IMR-90 (cell line): ENCODE measurements at regions not wholly inside any gene's neighbourhood (a gene's known extent, or its start where the extent isn't known, plus 50 kb on each side); places are given as distances from the start of the nearest gene placed in this dataset.

Experiments
- ATAC-seq: fragments of 200-7000 bp; cut with Tn5 transposase; 2 replicates; pipeline ENCODE4 v1.9.1; 2020; ENCODE audit warnings: low read depth, mild to moderate bottlenecking, moderate library complexity
- BruUV-seq: library from RNA; stranded (reverse); fragments of 400-500 nt; replicated peaks from 2 replicates; lab custom pipeline; 2021; lab: Mats Ljungman, UMichigan
- CTCF ChIA-PET: fragments of 300-600 bp; formaldehyde crosslinking; extraction: SDS; loops from one replicate; lab custom pipeline; 2021; ENCODE audit warnings: antibody characterized with exemption; lab: Yijun Ruan, JAX
- POLR2A ChIA-PET: fragments of 300-600 bp; sonication (Branson Sonifier 250); formaldehyde crosslinking; loops from one replicate; lab custom pipeline; 2022; ENCODE audit warnings: antibody characterized with exemption; ENCODE audit not compliant: unreplicated experiment; lab: Charles Lee
- DNase-seq: peaks from one replicate; pipeline ENCODE4 v3.0.0; 2013
- H2AFZ ChIP-seq: replicated peaks from 2 replicates; pipeline ENCODE3; 2013; ENCODE audit warnings: low read length, mild to moderate bottlenecking; ENCODE audit not compliant: poor library complexity
- H2AK5ac ChIP-seq: 2 replicates; pipeline ENCODE4 v1.6.1; 2013; ENCODE audit warnings: low read depth, low read length, inconsistent platforms
- H2AK9ac ChIP-seq: replicated peaks from 2 replicates; pipeline ENCODE3; 2013; ENCODE audit warnings: mild to moderate bottlenecking, low read depth, low read length, moderate library complexity; ENCODE audit not compliant: poor library complexity
- H2BK120ac ChIP-seq: 2 replicates; pipeline ENCODE4 v1.6.1; 2013; ENCODE audit warnings: low read depth, low read length, inconsistent platforms
- H2BK15ac ChIP-seq: 3 replicates; pipeline ENCODE4 v1.6.1; 2013; ENCODE audit warnings: low read depth, low read length, inconsistent platforms
- H2BK20ac ChIP-seq: 2 replicates; pipeline ENCODE4 v1.6.1; 2013; ENCODE audit warnings: low read depth, mild to moderate bottlenecking, inconsistent platforms, low read length, moderate library complexity
- H2BK5ac ChIP-seq: 2 replicates; pipeline ENCODE4 v1.6.1; 2013; ENCODE audit warnings: mild to moderate bottlenecking, low read depth, low read length, inconsistent platforms; ENCODE audit not compliant: poor library complexity, severe bottlenecking
- H3K14ac ChIP-seq: replicated peaks from 2 replicates; pipeline ENCODE4 v1.6.1; 2013; ENCODE audit warnings: low read depth, low read length, inconsistent platforms
- H3K18ac ChIP-seq: 2 replicates; pipeline ENCODE4 v1.6.1; 2013; ENCODE audit warnings: low read depth, low read length, control low read depth
- H3K23ac ChIP-seq: 2 replicates; pipeline ENCODE4 v1.6.1; 2013; ENCODE audit warnings: low read depth, low read length, inconsistent platforms
- H3K27ac ChIP-seq: 2 replicates; pipeline ENCODE4 v1.5.1; 2013; ENCODE audit warnings: mild to moderate bottlenecking, control low read depth, low read length; ENCODE audit not compliant: insufficient read depth
- H3K27me3 ChIP-seq: 2 replicates; pipeline ENCODE4 v1.6.1; 2013; ENCODE audit warnings: low read length; ENCODE audit not compliant: control insufficient read depth, insufficient read depth
- H3K36me3 ChIP-seq: 2 replicates; pipeline ENCODE4 v1.6.1; 2013; ENCODE audit warnings: low read length, mixed read lengths; ENCODE audit not compliant: control insufficient read depth, insufficient read depth
- H3K4ac ChIP-seq: 2 replicates; pipeline ENCODE4 v1.6.1; 2013; ENCODE audit warnings: low read depth, low read length, inconsistent platforms
- H3K4me1 ChIP-seq: 2 replicates; pipeline ENCODE4 v1.6.1; 2013; ENCODE audit warnings: low read length, mixed read lengths; ENCODE audit not compliant: control insufficient read depth, insufficient read depth
- H3K4me2 ChIP-seq: 2 replicates; pipeline ENCODE4 v1.6.1; 2013; ENCODE audit warnings: low read depth, mild to moderate bottlenecking, control low read depth, low read length, moderate library complexity
- H3K4me3 ChIP-seq: 2 replicates; pipeline ENCODE4 v1.5.1; 2013; ENCODE audit warnings: low read depth, mild to moderate bottlenecking, control low read depth, low read length, moderate library complexity; ENCODE audit not compliant: insufficient read depth
- H3K56ac ChIP-seq: 2 replicates; pipeline ENCODE4 v1.6.1; 2013; ENCODE audit warnings: low read length, inconsistent platforms; ENCODE audit not compliant: insufficient read depth; ENCODE audit errors: extremely low read depth
- H3K79me1 ChIP-seq, 2 experiments: 2 replicates each; pipeline ENCODE4 v1.6.1; 2013; ENCODE audit warnings: low read length in 2 of 2, inconsistent platforms in 1 of 2, low read depth in 1 of 2
- H3K9ac ChIP-seq: 2 replicates; pipeline ENCODE4 v1.6.1; 2013; ENCODE audit warnings: low read depth, low read length, control low read depth
- H3K9me1 ChIP-seq: 2 replicates; pipeline ENCODE4 v1.6.1; 2013; ENCODE audit warnings: low read length, inconsistent platforms; ENCODE audit not compliant: insufficient read depth
- H3K9me3 ChIP-seq: 2 replicates; pipeline ENCODE4 v1.6.1; 2013; ENCODE audit warnings: low read length; ENCODE audit not compliant: control insufficient read depth, insufficient read depth
- H4K20me1 ChIP-seq: 2 replicates; pipeline ENCODE4 v1.6.1; 2013; ENCODE audit warnings: low read length, inconsistent platforms; ENCODE audit not compliant: insufficient read depth
- H4K5ac ChIP-seq: 2 replicates; pipeline ENCODE4 v1.6.1; 2013; ENCODE audit warnings: mild to moderate bottlenecking, low read depth, low read length, control low read depth
- H4K8ac ChIP-seq, 2 experiments: 2 replicates each; pipeline ENCODE4 v1.6.1; 2013; ENCODE audit warnings: low read depth in 2 of 2, low read length in 2 of 2, control low read depth in 1 of 2, inconsistent platforms in 1 of 2
- H4K91ac ChIP-seq: 2 replicates; pipeline ENCODE4 v1.6.1; 2013; ENCODE audit warnings: low read depth, low read length, inconsistent platforms; ENCODE audit not compliant: insufficient read depth
- BHLHE40 ChIP-seq: fragments of 150-350 bp; IDR thresholded peaks from 2 replicates; pipeline ENCODE4 v1.6.1; 2016; ENCODE audit warnings: mild to moderate bottlenecking, low read depth, low read length
- CEBPB ChIP-seq: IDR thresholded peaks from 2 replicates; pipeline ENCODE4 v1.6.1; 2012; ENCODE audit warnings: low read depth, low read length, improper control_type of control experiment
- CHD1 ChIP-seq: IDR thresholded peaks from 2 replicates; pipeline ENCODE4 v1.6.1; 2012; ENCODE audit warnings: low read depth, low read length, improper control_type of control experiment
- FOS ChIP-seq: fragments of 150-350 bp; IDR thresholded peaks from 2 replicates; pipeline ENCODE4 v1.6.1; 2016; ENCODE audit warnings: low read depth, low read length
- MAFK ChIP-seq: IDR thresholded peaks from 2 replicates; pipeline ENCODE4 v1.6.1; 2012; ENCODE audit warnings: low read depth, low read length, improper control_type of control experiment
- MAZ ChIP-seq: IDR thresholded peaks from 2 replicates; pipeline ENCODE4 v1.6.1; 2012; ENCODE audit warnings: low read depth, mild to moderate bottlenecking, low read length, improper control_type of control experiment, moderate library complexity, borderline replicate concordance
- MXI1 ChIP-seq: IDR thresholded peaks from 2 replicates; pipeline ENCODE4 v1.6.1; 2012; ENCODE audit warnings: low read depth, mild to moderate bottlenecking, low read length, moderate library complexity, borderline replicate concordance
- NFE2L2 ChIP-seq: fragments of 150-350 bp; IDR thresholded peaks from 2 replicates; pipeline ENCODE4 v1.6.1; 2016; ENCODE audit warnings: low read depth, mild to moderate bottlenecking, low read length
- POLR2A ChIP-seq: IDR thresholded peaks from 2 replicates; pipeline ENCODE4 v1.6.1; 2012; ENCODE audit warnings: mild to moderate bottlenecking, low read depth, low read length
- RAD21 ChIP-seq: IDR thresholded peaks from 2 replicates; pipeline ENCODE4 v1.6.1; 2012; ENCODE audit warnings: low read length, improper control_type of control experiment
- RCOR1 ChIP-seq: IDR thresholded peaks from 2 replicates; pipeline ENCODE4 v1.6.1; 2012; ENCODE audit warnings: mild to moderate bottlenecking, low read length, improper control_type of control experiment; ENCODE audit not compliant: insufficient replicate concordance
- RFX5 ChIP-seq: IDR thresholded peaks from 2 replicates; pipeline ENCODE4 v1.8.0; 2012; ENCODE audit warnings: low read depth, mild to moderate bottlenecking, low read length, moderate library complexity
- SMC3 ChIP-seq: fragments of 150-350 bp; IDR thresholded peaks from 2 replicates; pipeline ENCODE4 v1.6.1; 2016; ENCODE audit warnings: low read depth, mild to moderate bottlenecking, antibody characterized with exemption, low read length, moderate library complexity
- WGBS, 2 experiments: methylation state at CpG; one replicate each; pipeline versions ENCODE4 v1.1.5 to v1.1.7; 2013; ENCODE audit warnings: missing lambda C conversion rate in 2 of 2; ENCODE audit not compliant: insufficient read length in 1 of 2; ENCODE audit errors: extremely low coverage in 2 of 2; 5-methylcytosine and 5-hydroxymethylcytosine counted together
- dilution Hi-C: fragments of 300-500 bp; cut with HindIII; formaldehyde crosslinking; loops from one replicate; pipeline ENCODE4 v1.14.3; 2018; ENCODE audit warnings: low sequenced_read_pairs; ENCODE audit not compliant: unreplicated experiment
- in situ Hi-C: fragments of 300-500 bp; cut with MboI; formaldehyde crosslinking; loops from 3 replicates; pipeline ENCODE4 v1.14.3; 2019; ENCODE audit warnings: low sequenced_read_pairs, inconsistent platforms, mixed read lengths
- intact Hi-C: fragments of 100-400 bp; cut with micrococcal nuclease; formaldehyde crosslinking; loops from 2 replicates; pipeline ENCODE4 v1.10.0; 2022
- TF ChIP-seq, protein P1 (sequence below): fragments of 150-350 bp; IDR thresholded peaks from 2 replicates; pipeline ENCODE4 v1.6.1; 2017; ENCODE audit warnings: mild to moderate bottlenecking, antibody characterized with exemption, low read length, low read depth
- TF ChIP-seq, protein P2 (sequence below): conservative IDR thresholded peaks from 2 replicates; pipeline ENCODE4 v1.5.1; 2012; ENCODE audit warnings: mild to moderate bottlenecking, low read depth, low read length, improper control_type of control experiment
- TF ChIP-seq, protein P3 (sequence below): fragments of 150-350 bp; IDR thresholded peaks from 2 replicates; pipeline ENCODE4 v1.6.1; 2016; ENCODE audit warnings: low read depth, mild to moderate bottlenecking, low read length, moderate library complexity, borderline replicate concordance

DNA sequence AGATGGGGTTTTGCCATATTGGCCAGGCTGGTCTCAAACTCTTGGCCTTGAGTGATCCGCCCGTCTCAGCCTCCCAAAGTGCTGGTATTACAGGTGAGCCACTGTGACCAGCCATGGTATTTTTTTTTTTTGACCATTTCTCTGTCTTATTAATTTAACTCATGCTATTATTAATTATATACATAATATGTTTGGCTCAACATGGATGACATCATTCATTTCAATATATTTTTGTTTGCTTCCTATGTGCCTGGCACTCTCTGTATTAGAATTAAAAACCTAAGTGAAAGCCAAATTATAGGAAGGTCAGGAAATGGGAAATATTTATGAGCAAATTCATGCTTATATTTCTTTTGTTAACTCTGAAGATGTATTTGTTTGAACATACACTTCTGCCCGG is 55.8 kb upstream of the AKIRIN2 start:
- ATAC-seq = no peak
- CTCF ChIA-PET = no interaction called here
- no peak overlapping the region for H3K4me3 ChIP-seq
- no peak overlapping the region for H2BK5ac ChIP-seq
- H3K9ac ChIP-seq = no peak overlapping the region
- peaks cover 5% of the 10 kb centered on the region; the same call in 1 of the 2 replicates for H3K4me1 ChIP-seq
- in situ Hi-C loops = no loop called here
- H3K79me1 ChIP-seq = no peaks in the 10 kb centered on the region
- no peak overlapping the region for H3K14ac ChIP-seq
- no peak overlapping the region for H2BK15ac ChIP-seq
- intact Hi-C loops = loop anchor here (5.0 kb wide), 1 partner anchor 55 kb away; the partner anchor contains the start of gene AKIRIN2
- H3K9me1 ChIP-seq = no peaks in the 10 kb centered on the region; the same call in 1 of the 2 replicates
- no peak overlapping the region for H2BK20ac ChIP-seq
- POLR2A ChIA-PET = interaction anchor here (0.7 kb wide), 1 partner anchor 1308 kb away, joined by 10 read pairs; no protein-coding TSS in a partner anchor
- TF ChIP-seq SMC3 (no peak), FOS (no peak), RFX5 (no peak), RCOR1 (no peak), MAZ (no peak), MAFK (no peak), CHD1 (no peak), NFE2L2 (no peak), MXI1 (no peak), BHLHE40 (no peak), CEBPB (no peak), RAD21 (no peak), POLR2A (no peak)
- TF ChIP-seq, protein P1, sequence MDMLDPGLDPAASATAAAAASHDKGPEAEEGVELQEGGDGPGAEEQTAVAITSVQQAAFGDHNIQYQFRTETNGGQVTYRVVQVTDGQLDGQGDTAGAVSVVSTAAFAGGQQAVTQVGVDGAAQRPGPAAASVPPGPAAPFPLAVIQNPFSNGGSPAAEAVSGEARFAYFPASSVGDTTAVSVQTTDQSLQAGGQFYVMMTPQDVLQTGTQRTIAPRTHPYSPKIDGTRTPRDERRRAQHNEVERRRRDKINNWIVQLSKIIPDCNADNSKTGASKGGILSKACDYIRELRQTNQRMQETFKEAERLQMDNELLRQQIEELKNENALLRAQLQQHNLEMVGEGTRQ = no peak
- TF ChIP-seq, protein P2, sequence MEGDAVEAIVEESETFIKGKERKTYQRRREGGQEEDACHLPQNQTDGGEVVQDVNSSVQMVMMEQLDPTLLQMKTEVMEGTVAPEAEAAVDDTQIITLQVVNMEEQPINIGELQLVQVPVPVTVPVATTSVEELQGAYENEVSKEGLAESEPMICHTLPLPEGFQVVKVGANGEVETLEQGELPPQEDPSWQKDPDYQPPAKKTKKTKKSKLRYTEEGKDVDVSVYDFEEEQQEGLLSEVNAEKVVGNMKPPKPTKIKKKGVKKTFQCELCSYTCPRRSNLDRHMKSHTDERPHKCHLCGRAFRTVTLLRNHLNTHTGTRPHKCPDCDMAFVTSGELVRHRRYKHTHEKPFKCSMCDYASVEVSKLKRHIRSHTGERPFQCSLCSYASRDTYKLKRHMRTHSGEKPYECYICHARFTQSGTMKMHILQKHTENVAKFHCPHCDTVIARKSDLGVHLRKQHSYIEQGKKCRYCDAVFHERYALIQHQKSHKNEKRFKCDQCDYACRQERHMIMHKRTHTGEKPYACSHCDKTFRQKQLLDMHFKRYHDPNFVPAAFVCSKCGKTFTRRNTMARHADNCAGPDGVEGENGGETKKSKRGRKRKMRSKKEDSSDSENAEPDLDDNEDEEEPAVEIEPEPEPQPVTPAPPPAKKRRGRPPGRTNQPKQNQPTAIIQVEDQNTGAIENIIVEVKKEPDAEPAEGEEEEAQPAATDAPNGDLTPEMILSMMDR = no peak
- TF ChIP-seq, protein P3, sequence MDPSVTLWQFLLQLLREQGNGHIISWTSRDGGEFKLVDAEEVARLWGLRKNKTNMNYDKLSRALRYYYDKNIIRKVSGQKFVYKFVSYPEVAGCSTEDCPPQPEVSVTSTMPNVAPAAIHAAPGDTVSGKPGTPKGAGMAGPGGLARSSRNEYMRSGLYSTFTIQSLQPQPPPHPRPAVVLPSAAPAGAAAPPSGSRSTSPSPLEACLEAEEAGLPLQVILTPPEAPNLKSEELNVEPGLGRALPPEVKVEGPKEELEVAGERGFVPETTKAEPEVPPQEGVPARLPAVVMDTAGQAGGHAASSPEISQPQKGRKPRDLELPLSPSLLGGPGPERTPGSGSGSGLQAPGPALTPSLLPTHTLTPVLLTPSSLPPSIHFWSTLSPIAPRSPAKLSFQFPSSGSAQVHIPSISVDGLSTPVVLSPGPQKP = no peak
- H3K4me2 ChIP-seq = no peak overlapping the region
- H2AK5ac ChIP-seq = no peak overlapping the region
- no peaks in the 10 kb centered on the region for H3K36me3 ChIP-seq
- no peaks in the 10 kb centered on the region for H4K20me1 ChIP-seq
- H3K56ac ChIP-seq = no peak overlapping the region
- H4K8ac ChIP-seq = no peak overlapping the region
- no peak for DNase-seq
- no TSS peak for BruUV-seq
- H3K4ac ChIP-seq = no peak overlapping the region
- no peak overlapping the region for H3K18ac ChIP-seq
- H4K5ac ChIP-seq = no peak overlapping the region
- H2AK9ac ChIP-seq = no peak overlapping the region
- no peak overlapping the region for H2BK120ac ChIP-seq
- H4K91ac ChIP-seq = no peak overlapping the region
- WGBS, 2 experiments = no CpG with 5 or more reads among the region's 3 CpGs
- H3K27me3 ChIP-seq = no peaks in the 10 kb centered on the region
- H3K23ac ChIP-seq = no peak overlapping the region
- H2AFZ ChIP-seq = no peak overlapping the region
- dilution Hi-C loops = no loop called here
- no peaks in the 10 kb centered on the region for H3K9me3 ChIP-seq
- H3K27ac ChIP-seq = no peak overlapping the region
